ENCODE measurements at regions not wholly inside any gene's neighbourhood (a gene's known extent, or its start where the extent isn't known, plus 50 kb on each side); places are given as distances from the start of the nearest gene placed in this dataset.

- no peak for DNase-seq (ENCODE audit: low spot score)
Measured at GRCh38 chr20:17128206-17128605, 98.6 kb upstream of the PCSK2 start.

- no peak for DNase-seq (ENCODE audit: low spot score)
Measured at GRCh38 chr20:17129089-17129488, 97.8 kb upstream of the PCSK2 start.

- no peak for DNase-seq (ENCODE audit: low spot score)
Measured at GRCh38 chr20:17137692-17138091, 89.1 kb upstream of the PCSK2 start.

GRCh38 chr20:17138237-17138636 lies 88.6 kb upstream of the PCSK2 start:
- DNase-seq (ENCODE audit: low spot score), result no peak

- no peak for DNase-seq (ENCODE audit: low spot score)
Measured at GRCh38 chr20:17140894-17141293, 85.9 kb upstream of the PCSK2 start.

GRCh38 chr20:17141568-17141967 lies 85.3 kb upstream of the PCSK2 start:
- DNase-seq (ENCODE audit: low spot score), result no peak

GRCh38 chr20:17142666-17143065 lies 84.2 kb upstream of the PCSK2 start:
- no peak for DNase-seq (ENCODE audit: low spot score)

GRCh38 chr20:17150858-17151257 lies 76.0 kb upstream of the PCSK2 start:
- DNase-seq (ENCODE audit: low spot score), result no peak

GRCh38 chr20:17155401-17155800 lies 71.4 kb upstream of the PCSK2 start:
- DNase-seq (ENCODE audit: low spot score), result no peak

- no peak for DNase-seq (ENCODE audit: low spot score)
Measured at GRCh38 chr20:17158701-17159100, 68.1 kb upstream of the PCSK2 start.

GRCh38 chr20:17161673-17162481 lies 65.0 kb upstream of the PCSK2 start:
- no peak for DNase-seq (ENCODE audit: low spot score)

- no peak for DNase-seq (ENCODE audit: low spot score)
Measured at GRCh38 chr20:17168026-17168612, 58.7 kb upstream of the PCSK2 start.

GRCh38 chr20:17169585-17170136 lies 57.2 kb upstream of the PCSK2 start:
- peak; percentile 7 for DNase-seq (ENCODE audit: low spot score)

GRCh38 chr20:17171746-17172280 lies 55.0 kb upstream of the PCSK2 start:
- DNase-seq (ENCODE audit: low spot score), result no peak

- DNase-seq (ENCODE audit: low spot score), result no peak
Measured at GRCh38 chr20:17172836-17173516, 53.9 kb upstream of the PCSK2 start.
